Astrocyte (in vitro differentiated cells and primary cell): ENCODE measurements at regions not wholly inside any gene's neighbourhood (a gene's known extent, or its start where the extent isn't known, plus 50 kb on each side); places are given as distances from the start of the nearest gene placed in this dataset.
"Not testable (repeated sequence)": the region's sequence is repeated elsewhere in the genome, so short reads cannot be mapped to it uniquely, and the experiment has no call there.

Source experiments
- DNase-seq: peaks from one replicate; pipeline ENCODE4 v3.0.0-alpha.2; 2010; ENCODE audit warnings: low read depth
- FAIRE-seq: peaks from 2 replicates; lab custom pipeline; 2011; peaks lifted over from hg19 to GRCh38; lab: Jason Lieb, UNC
- H2AFZ ChIP-seq: 2 replicates; pipeline ENCODE4 v1.6.0; 2012; ENCODE audit warnings: low read depth, low read length, inconsistent platforms
- H3K27ac ChIP-seq: 2 replicates; pipeline ENCODE4 v1.5.1; 2011; ENCODE audit warnings: low read depth, low read length, inconsistent platforms
- H3K27me3 ChIP-seq: 2 replicates; pipeline ENCODE4 v1.6.0; 2011; ENCODE audit warnings: low read length, inconsistent platforms; ENCODE audit not compliant: insufficient read depth
- H3K36me3 ChIP-seq: 2 replicates; pipeline ENCODE4 v1.5.1; 2011; ENCODE audit warnings: low read length, inconsistent platforms; ENCODE audit not compliant: insufficient read depth
- H3K4me1 ChIP-seq: 2 replicates; pipeline ENCODE4 v1.5.1; 2011; ENCODE audit warnings: low read length, inconsistent platforms; ENCODE audit not compliant: insufficient read depth
- H3K4me2 ChIP-seq: 2 replicates; pipeline ENCODE4 v1.6.0; 2012; ENCODE audit warnings: low read length, inconsistent platforms
- H3K4me3 ChIP-seq: 2 replicates; pipeline ENCODE4 v1.5.1; 2011; ENCODE audit warnings: low read depth, mild to moderate bottlenecking, low read length, inconsistent platforms; ENCODE audit not compliant: insufficient read depth
- H3K79me2 ChIP-seq: 2 replicates; pipeline ENCODE4 v1.6.0; 2012; ENCODE audit warnings: mild to moderate bottlenecking, low read length, inconsistent platforms; ENCODE audit not compliant: insufficient read depth
- H3K9ac ChIP-seq: 2 replicates; pipeline ENCODE4 v1.6.0; 2012; ENCODE audit warnings: mild to moderate bottlenecking, low read length, inconsistent platforms
- H3K9me3 ChIP-seq: 2 replicates; pipeline ENCODE4 v1.5.1; 2012; ENCODE audit warnings: low read depth, mild to moderate bottlenecking, low read length, inconsistent platforms; ENCODE audit not compliant: insufficient read depth
- H4K20me1 ChIP-seq: 2 replicates; pipeline ENCODE4 v1.6.0; 2012; ENCODE audit warnings: low read length, inconsistent platforms; ENCODE audit not compliant: insufficient read depth
- H3K27ac Mint-ChIP-seq: one replicate; pipeline ENCODE4 v1.8.0; 2021; ENCODE audit warnings: mild to moderate bottlenecking, mixed read lengths; ENCODE audit not compliant: unreplicated experiment
- H3K27me3 Mint-ChIP-seq: one replicate; pipeline ENCODE4 v1.8.0; 2021; ENCODE audit warnings: low read depth, mixed read lengths; ENCODE audit not compliant: unreplicated experiment
- H3K36me3 Mint-ChIP-seq: one replicate; pipeline ENCODE4 v1.8.0; 2021; ENCODE audit warnings: low read depth, mixed read lengths; ENCODE audit not compliant: unreplicated experiment
- H3K4me1 Mint-ChIP-seq: one replicate; pipeline ENCODE4 v1.8.0; 2021; ENCODE audit warnings: low read depth, mixed read lengths; ENCODE audit not compliant: unreplicated experiment
- H3K4me3 Mint-ChIP-seq: one replicate; pipeline ENCODE4 v1.8.0; 2021; ENCODE audit warnings: mild to moderate bottlenecking, moderate library complexity, mixed read lengths; ENCODE audit not compliant: unreplicated experiment
- H3K9me3 Mint-ChIP-seq: one replicate; pipeline ENCODE4 v1.8.0; 2021; ENCODE audit warnings: mild to moderate bottlenecking, mixed read lengths; ENCODE audit not compliant: unreplicated experiment
- EZH2 ChIP-seq: IDR thresholded peaks from 2 replicates; pipeline ENCODE4 v1.6.1; 2012; ENCODE audit warnings: mild to moderate bottlenecking, low read length, inconsistent platforms; ENCODE audit not compliant: insufficient read depth
- TF ChIP-seq, protein P1 (sequence below): IDR thresholded peaks from 2 replicates; pipeline ENCODE4 v1.5.1; 2011; ENCODE audit warnings: low read depth, mild to moderate bottlenecking, inconsistent platforms, low read length, moderate library complexity; ENCODE audit not compliant: insufficient read depth

DNA sequence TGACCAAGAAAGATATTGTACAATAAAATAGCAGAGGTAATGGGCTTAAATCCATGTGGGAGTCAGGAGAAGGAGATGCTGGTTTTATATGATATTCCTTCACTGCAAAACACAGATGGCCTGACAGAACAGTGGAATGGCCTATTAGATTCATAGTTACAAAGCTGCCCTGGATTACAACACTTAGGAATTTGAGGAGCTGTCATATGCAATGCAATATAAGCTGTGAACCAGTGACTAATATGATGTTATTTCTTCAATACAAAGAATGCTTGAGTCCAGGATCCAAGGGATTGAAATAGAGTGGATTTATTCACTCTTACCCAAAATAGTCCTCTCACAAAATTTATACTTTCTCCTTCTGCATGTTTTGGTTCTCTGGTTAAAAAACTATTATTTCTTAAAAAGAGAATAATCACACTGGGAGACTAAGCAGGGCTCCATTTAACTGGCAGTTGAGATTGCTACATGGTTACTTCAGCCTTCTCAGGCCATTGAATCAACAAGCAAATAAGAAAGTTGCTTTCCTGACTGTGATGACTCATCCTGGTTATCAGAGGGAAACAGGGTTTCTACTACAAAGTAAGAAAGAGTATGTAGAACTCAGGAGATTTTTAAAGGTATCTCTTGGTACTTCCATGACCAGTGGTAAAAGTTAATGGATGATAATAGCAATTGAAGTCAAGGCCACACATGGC, 79.8 kb upstream of the ZPLD1 start:
- H3K9me3 Mint-ChIP-seq = no peaks in the 10 kb centered on the region
- no peak for FAIRE-seq
- Histone ChIP-seq H3K27ac (no peak overlapping the region), H3K79me2 (no peaks in the 10 kb centered on the region), H3K27me3 (no peaks in the 10 kb centered on the region), H4K20me1 (no peaks in the 10 kb centered on the region), H3K4me2 (no peak overlapping the region), H2AFZ (no peak overlapping the region), H3K4me1 (peaks cover 3% of the 10 kb centered on the region), H3K9ac (no peak overlapping the region), H3K36me3 (no peaks in the 10 kb centered on the region), H3K4me3 (no peak overlapping the region), H3K9me3 (no peaks in the 10 kb centered on the region)
- TF ChIP-seq, protein P1, sequence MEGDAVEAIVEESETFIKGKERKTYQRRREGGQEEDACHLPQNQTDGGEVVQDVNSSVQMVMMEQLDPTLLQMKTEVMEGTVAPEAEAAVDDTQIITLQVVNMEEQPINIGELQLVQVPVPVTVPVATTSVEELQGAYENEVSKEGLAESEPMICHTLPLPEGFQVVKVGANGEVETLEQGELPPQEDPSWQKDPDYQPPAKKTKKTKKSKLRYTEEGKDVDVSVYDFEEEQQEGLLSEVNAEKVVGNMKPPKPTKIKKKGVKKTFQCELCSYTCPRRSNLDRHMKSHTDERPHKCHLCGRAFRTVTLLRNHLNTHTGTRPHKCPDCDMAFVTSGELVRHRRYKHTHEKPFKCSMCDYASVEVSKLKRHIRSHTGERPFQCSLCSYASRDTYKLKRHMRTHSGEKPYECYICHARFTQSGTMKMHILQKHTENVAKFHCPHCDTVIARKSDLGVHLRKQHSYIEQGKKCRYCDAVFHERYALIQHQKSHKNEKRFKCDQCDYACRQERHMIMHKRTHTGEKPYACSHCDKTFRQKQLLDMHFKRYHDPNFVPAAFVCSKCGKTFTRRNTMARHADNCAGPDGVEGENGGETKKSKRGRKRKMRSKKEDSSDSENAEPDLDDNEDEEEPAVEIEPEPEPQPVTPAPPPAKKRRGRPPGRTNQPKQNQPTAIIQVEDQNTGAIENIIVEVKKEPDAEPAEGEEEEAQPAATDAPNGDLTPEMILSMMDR = no peak
- TF ChIP-seq EZH2 = no peak
- DNase-seq = peak; percentile 38
- no peaks in the 10 kb centered on the region for H3K27me3 Mint-ChIP-seq
- H3K4me1 Mint-ChIP-seq = peaks cover 19% of the 10 kb centered on the region
- H3K27ac Mint-ChIP-seq = peak overlapping the region; percentile 48
- H3K4me3 Mint-ChIP-seq = no peak overlapping the region
- no peaks in the 10 kb centered on the region for H3K36me3 Mint-ChIP-seq

DNA sequence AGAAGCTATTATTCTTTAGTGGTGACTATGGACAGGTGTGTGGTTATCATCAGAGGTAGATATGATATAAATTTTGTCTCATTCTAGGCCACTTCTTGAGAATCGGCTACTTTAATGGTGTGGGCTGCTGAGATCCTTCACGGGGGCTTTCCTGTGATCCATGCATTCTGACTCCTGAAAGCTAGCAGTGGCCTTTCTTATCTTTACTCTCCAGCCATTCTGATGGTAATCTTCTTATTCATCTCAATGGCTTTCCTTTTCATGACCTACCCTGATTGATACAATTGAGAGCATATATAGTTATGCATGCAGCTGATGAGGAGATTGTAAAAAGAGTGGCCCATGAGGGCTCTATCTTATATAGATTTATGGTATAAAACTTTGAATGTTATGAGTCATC, 78.3 kb upstream of the ZPLD1 start:
- Histone ChIP-seq H3K4me2 (no peak overlapping the region), H3K79me2 (no peaks in the 10 kb centered on the region), H3K9me3 (no peaks in the 10 kb centered on the region), H4K20me1 (no peaks in the 10 kb centered on the region), H3K4me1 (peaks cover 3% of the 10 kb centered on the region), H3K27me3 (no peaks in the 10 kb centered on the region), H3K27ac (no peak overlapping the region), H2AFZ (no peak overlapping the region), H3K9ac (no peak overlapping the region), H3K4me3 (no peak overlapping the region), H3K36me3 (no peaks in the 10 kb centered on the region)
- DNase-seq (no peak), FAIRE-seq (no peak)
- TF ChIP-seq, protein P1 = no peak
- TF ChIP-seq EZH2 = no peak
- Mint-ChIP-seq H3K27me3 (no peaks in the 10 kb centered on the region), H3K27ac (no peak overlapping the region), H3K36me3 (no peaks in the 10 kb centered on the region), H3K4me3 (no peak overlapping the region), H3K4me1 (peaks cover 19% of the 10 kb centered on the region), H3K9me3 (no peaks in the 10 kb centered on the region)

DNA sequence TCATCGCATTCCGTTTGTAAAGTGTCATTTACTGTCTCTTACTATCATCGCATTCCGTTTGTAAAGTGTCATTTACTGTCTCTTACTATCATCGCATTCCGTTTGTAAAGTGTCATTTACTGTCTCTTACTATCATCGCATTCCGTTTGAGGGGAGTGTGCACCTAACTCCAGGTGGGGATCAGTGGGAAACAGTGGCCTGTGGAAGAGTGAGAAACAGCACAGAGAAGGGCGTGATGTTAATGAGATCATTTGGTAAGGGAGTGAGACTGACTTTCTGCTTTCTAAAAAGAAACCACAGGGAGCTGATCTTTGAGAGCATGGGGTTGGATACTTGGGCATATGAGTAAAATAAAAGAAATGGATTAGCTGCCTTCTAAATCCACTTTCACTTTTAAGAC, 77.5 kb upstream of the ZPLD1 start:
- H3K4me2 ChIP-seq, H3K36me3 Mint-ChIP-seq, H3K4me1 ChIP-seq, H3K4me3 Mint-ChIP-seq, FAIRE-seq, H3K27me3 Mint-ChIP-seq, H3K27ac ChIP-seq, H3K9me3 ChIP-seq, H2AFZ ChIP-seq, H4K20me1 ChIP-seq, H3K79me2 ChIP-seq, H3K36me3 ChIP-seq, DNase-seq, H3K9ac ChIP-seq, H3K27ac Mint-ChIP-seq, H3K9me3 Mint-ChIP-seq, H3K4me3 ChIP-seq, H3K27me3 ChIP-seq: not testable (repeated sequence)
- H3K4me1 Mint-ChIP-seq = peaks cover 19% of the 10 kb centered on the region
